MCF 10A (cell line): ENCODE measurements at regions not wholly inside any gene's neighbourhood (a gene's known extent, or its start where the extent isn't known, plus 50 kb on each side); places are given as distances from the start of the nearest gene placed in this dataset.

Experiments used
- BruUV-seq: library from RNA; stranded (reverse); fragments of 400-500 nt; replicated peaks from 2 replicates; lab custom pipeline; 2021; lab: Mats Ljungman, UMichigan
- CTCF ChIA-PET: fragments of 300-600 bp; sonication (Branson Sonifier 250); formaldehyde crosslinking; extraction: SDS; loops from one replicate; lab custom pipeline; 2021; ENCODE audit warnings: antibody characterized with exemption, inconsistent platforms; lab: Yijun Ruan, JAX
- POLR2A ChIA-PET: fragments of 300-600, 350-650 bp; sonication (Branson Sonifier 250); formaldehyde crosslinking; extraction: SDS; loops from one replicate; lab custom pipeline; 2020; ENCODE audit warnings: antibody characterized with exemption, inconsistent platforms; lab: Yijun Ruan, JAX
- DNase-seq: peaks from one replicate; pipeline ENCODE4 v3.0.0-alpha.2; 2018; ENCODE audit not compliant: unreplicated experiment
- H3K27ac Mint-ChIP-seq: one replicate; pipeline ENCODE4 v1.8.0; 2022; ENCODE audit warnings: mild to moderate bottlenecking, low read depth, mixed read lengths; ENCODE audit not compliant: unreplicated experiment
- H3K27me3 Mint-ChIP-seq: one replicate; pipeline ENCODE4 v1.8.0; 2022; ENCODE audit warnings: mixed read lengths; ENCODE audit not compliant: insufficient read depth, unreplicated experiment
- H3K36me3 Mint-ChIP-seq: one replicate; pipeline ENCODE4 v1.8.0; 2022; ENCODE audit warnings: mild to moderate bottlenecking, moderate library complexity, mixed read lengths; ENCODE audit not compliant: insufficient read depth, unreplicated experiment
- H3K4me1 Mint-ChIP-seq: one replicate; pipeline ENCODE4 v1.8.0; 2022; ENCODE audit warnings: mixed read lengths; ENCODE audit not compliant: insufficient read depth, unreplicated experiment
- H3K4me3 Mint-ChIP-seq: one replicate; pipeline ENCODE4 v1.8.0; 2022; ENCODE audit warnings: mild to moderate bottlenecking, moderate library complexity, mixed read lengths; ENCODE audit not compliant: unreplicated experiment
- H3K9me3 Mint-ChIP-seq: one replicate; pipeline ENCODE4 v1.8.0; 2022; ENCODE audit warnings: mixed read lengths; ENCODE audit not compliant: unreplicated experiment
- intact Hi-C: fragments of 100-400 bp; cut with micrococcal nuclease; formaldehyde crosslinking; loops from 2 replicates; pipeline ENCODE4 v1.14.1; 2022
- TF ChIP-seq, protein P1 (sequence below): fragments of 200-600 bp; IDR thresholded peaks from one replicate; pipeline ENCODE4 v1.8.0; 2022; ENCODE audit warnings: antibody characterized with exemption, mild to moderate bottlenecking; ENCODE audit not compliant: unreplicated experiment

DNA sequence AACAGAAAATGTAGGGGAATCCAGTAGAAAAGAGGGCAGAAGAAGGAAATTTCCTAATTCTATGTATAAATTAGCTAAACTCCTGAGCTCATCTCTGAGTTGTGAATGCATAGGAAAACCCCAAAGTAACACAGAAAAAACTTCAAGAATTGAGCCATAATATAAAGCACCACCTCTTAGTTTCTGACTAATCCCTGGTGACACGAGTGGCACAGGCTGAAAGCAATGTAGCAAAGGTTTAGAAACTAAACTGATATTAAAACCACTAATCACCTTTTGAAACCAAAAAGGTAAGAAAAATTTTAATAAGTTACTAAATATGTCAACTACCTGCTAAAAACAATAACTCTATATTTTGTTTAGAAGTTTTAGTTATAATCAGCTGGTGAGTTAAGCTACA lies 255.6 kb upstream of the NECTIN3 start:
- intact Hi-C loops = no loop called here
- TF ChIP-seq, protein P1, sequence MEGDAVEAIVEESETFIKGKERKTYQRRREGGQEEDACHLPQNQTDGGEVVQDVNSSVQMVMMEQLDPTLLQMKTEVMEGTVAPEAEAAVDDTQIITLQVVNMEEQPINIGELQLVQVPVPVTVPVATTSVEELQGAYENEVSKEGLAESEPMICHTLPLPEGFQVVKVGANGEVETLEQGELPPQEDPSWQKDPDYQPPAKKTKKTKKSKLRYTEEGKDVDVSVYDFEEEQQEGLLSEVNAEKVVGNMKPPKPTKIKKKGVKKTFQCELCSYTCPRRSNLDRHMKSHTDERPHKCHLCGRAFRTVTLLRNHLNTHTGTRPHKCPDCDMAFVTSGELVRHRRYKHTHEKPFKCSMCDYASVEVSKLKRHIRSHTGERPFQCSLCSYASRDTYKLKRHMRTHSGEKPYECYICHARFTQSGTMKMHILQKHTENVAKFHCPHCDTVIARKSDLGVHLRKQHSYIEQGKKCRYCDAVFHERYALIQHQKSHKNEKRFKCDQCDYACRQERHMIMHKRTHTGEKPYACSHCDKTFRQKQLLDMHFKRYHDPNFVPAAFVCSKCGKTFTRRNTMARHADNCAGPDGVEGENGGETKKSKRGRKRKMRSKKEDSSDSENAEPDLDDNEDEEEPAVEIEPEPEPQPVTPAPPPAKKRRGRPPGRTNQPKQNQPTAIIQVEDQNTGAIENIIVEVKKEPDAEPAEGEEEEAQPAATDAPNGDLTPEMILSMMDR = no peak
- POLR2A ChIA-PET = interaction anchor here (2.8 kb wide), 1 partner anchor 18 kb away, joined by 18 read pairs; no protein-coding TSS in a partner anchor
- no TSS peak for BruUV-seq
- Mint-ChIP-seq H3K36me3 (no peaks in the 10 kb centered on the region), H3K9me3 (no peaks in the 10 kb centered on the region), H3K27me3 (no peaks in the 10 kb centered on the region), H3K27ac (no peak overlapping the region), H3K4me1 (peaks cover 26% of the 10 kb centered on the region), H3K4me3 (no peak overlapping the region)
- CTCF ChIA-PET = no interaction called here
- DNase-seq = no peak

DNA sequence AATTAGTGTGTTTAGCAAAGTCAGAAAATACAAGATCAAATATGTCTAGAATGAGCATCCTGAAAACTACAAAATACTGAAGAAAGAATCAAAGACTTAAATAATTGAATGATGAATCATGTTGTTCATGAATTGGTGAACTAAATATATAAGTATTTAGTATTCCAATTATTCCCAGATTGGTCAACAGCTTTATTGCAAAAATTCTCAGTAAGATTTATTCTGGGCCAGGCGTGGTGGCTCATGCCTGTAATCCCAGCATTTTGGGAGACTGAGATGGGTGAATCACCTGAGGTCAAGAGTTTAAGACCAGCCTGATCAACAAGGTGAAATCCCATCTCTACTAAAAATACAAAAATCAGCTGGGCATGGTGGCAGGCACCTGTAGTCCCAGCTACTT lies 250.0 kb upstream of the NECTIN3 start:
- intact Hi-C loops = no loop called here
- Mint-ChIP-seq H3K27ac (no peak overlapping the region), H3K9me3 (peaks cover 7% of the 10 kb centered on the region), H3K4me3 (no peak overlapping the region), H3K36me3 (no peaks in the 10 kb centered on the region), H3K27me3 (no peaks in the 10 kb centered on the region), H3K4me1 (no peaks in the 10 kb centered on the region)
- no TSS peak for BruUV-seq
- DNase-seq = peak; percentile 9
- ChIA-PET CTCF (no interaction called here), POLR2A (no interaction called here)
- TF ChIP-seq, protein P1 = no peak

DNA sequence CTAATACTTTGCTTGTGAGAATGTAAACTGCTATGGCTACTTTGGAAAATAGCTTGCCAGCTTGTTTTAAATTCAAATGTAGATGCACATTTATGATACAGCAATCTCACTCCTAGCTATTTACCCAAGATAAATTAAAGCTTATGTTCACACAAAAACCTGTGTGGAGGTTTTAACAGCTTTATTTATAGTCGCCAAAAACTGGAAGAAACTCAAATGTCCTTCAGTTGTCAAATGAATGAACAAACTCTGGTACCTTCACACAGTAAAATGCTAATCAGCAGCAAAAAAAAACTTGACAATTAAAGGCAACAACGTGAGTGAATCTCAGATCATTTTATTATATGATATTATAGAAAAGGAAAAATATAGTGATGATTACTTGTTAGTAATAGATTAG lies 248.6 kb upstream of the NECTIN3 start:
- intact Hi-C loops = no loop called here
- ChIA-PET CTCF (interaction anchor here (0.7 kb wide), 1 partner anchor 184 kb away, joined by 3 read pairs; no protein-coding TSS in a partner anchor), POLR2A (no interaction called here)
- DNase-seq = no peak
- Mint-ChIP-seq H3K4me1 (no peaks in the 10 kb centered on the region), H3K27ac (no peak overlapping the region), H3K27me3 (no peaks in the 10 kb centered on the region), H3K9me3 (peaks cover 10% of the 10 kb centered on the region), H3K36me3 (no peaks in the 10 kb centered on the region), H3K4me3 (no peak overlapping the region)
- TF ChIP-seq, protein P1 = no peak
- BruUV-seq = no TSS peak

DNA sequence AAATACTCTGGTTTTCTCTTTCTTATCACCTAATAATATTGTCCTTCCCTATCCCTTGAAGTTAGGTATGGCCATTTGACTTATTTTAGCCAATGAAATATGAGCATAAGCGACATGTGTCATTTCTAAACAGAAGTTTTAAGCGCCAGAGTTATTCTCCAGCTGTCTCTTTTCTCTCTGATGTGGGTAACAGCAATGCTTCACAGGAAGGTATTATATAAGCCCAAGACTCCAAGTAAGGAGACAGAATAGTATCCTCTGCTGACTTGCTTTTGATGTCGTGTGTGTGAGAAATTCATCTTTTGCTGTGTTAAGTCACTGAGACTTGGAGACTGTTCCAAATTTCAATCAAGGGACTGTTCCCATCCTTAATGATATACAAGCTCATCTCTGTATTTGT lies 224.6 kb upstream of the NECTIN3 start:
- Mint-ChIP-seq H3K9me3 (peaks cover 14% of the 10 kb centered on the region), H3K4me3 (no peak overlapping the region), H3K36me3 (no peaks in the 10 kb centered on the region), H3K27ac (no peak overlapping the region), H3K4me1 (no peaks in the 10 kb centered on the region), H3K27me3 (no peaks in the 10 kb centered on the region)
- POLR2A ChIA-PET = interaction anchor here (0.7 kb wide), 1 partner anchor 89 kb away, joined by 3 read pairs; no protein-coding TSS in a partner anchor
- TF ChIP-seq, protein P1 = no peak
- BruUV-seq = no TSS peak
- CTCF ChIA-PET = interaction anchor here (0.8 kb wide), 1 partner anchor 33 kb away, joined by 3 read pairs; no protein-coding TSS in a partner anchor
- DNase-seq = no peak
- intact Hi-C loops = no loop called here
